ENCODE measurements at regions not wholly inside any gene's neighbourhood (a gene's known extent, or its start where the extent isn't known, plus 50 kb on each side); places are given as distances from the start of the nearest gene placed in this dataset.
A peak's percentile ranks its signal among the peaks of the same experiment; 100 is the strongest.
"Not testable (repeated sequence)": the region's sequence is repeated elsewhere in the genome, so short reads cannot be mapped to it uniquely, and the experiment has no call there.

GRCh38 chr3:11717301-11717700 lies 73.6 kb upstream of the VGLL4 start:
- Histone ChIP-seq H3K27me3 (replicated peaks) (no peaks in the 10 kb centered on the region), H3K4me3 (ENCODE audit: low read depth, low read length) (no peak overlapping the region), H3K27ac (peak overlapping the region; percentile 50), H3K36me3 (replicated peaks) (no peaks in the 10 kb centered on the region)
- TF ChIP-seq CTCF (IDR thresholded peaks at IDR 0.05; ENCODE audit: low read depth, low read length, missing control alignments), result no peak
- in situ Hi-C loops (cut with HindIII; ENCODE audit: low pct_ligation_motif_present, low sequenced_read_pairs), result no loop called here
- DNase-seq, result peak; percentile 11

- TF ChIP-seq CTCF (IDR thresholded peaks at IDR 0.05; ENCODE audit: low read depth, low read length, missing control alignments), result no peak
- in situ Hi-C loops (cut with HindIII; ENCODE audit: low pct_ligation_motif_present, low sequenced_read_pairs), result no loop called here
- no peaks in the 10 kb centered on the region for H3K36me3 ChIP-seq (replicated peaks)
- no peaks in the 10 kb centered on the region for H3K27me3 ChIP-seq (replicated peaks)
- peak overlapping the region; percentile 50 for H3K27ac ChIP-seq
- no peak for DNase-seq
- no peak overlapping the region for H3K4me3 ChIP-seq (ENCODE audit: low read depth, low read length)
These were observed 73.0 kb upstream of the VGLL4 start for GRCh38 chr3:11716573-11717290.

- in situ Hi-C loops (cut with HindIII; ENCODE audit: low pct_ligation_motif_present, low sequenced_read_pairs), result no loop called here
- H3K4me3 ChIP-seq (ENCODE audit: low read depth, low read length), result no peak overlapping the region
- TF ChIP-seq CTCF (IDR thresholded peaks at IDR 0.05; ENCODE audit: low read depth, low read length, missing control alignments), result no peak
- no peak overlapping the region for H3K27ac ChIP-seq
- no peak for DNase-seq
- no peaks in the 10 kb centered on the region for H3K27me3 ChIP-seq (replicated peaks)
- H3K36me3 ChIP-seq (replicated peaks), result no peaks in the 10 kb centered on the region
These were observed 69.5 kb upstream of the VGLL4 start for GRCh38 chr3:11713171-11713570.

- no peak for TF ChIP-seq CTCF (IDR thresholded peaks at IDR 0.05; ENCODE audit: low read depth, low read length, missing control alignments)
- Histone ChIP-seq H3K36me3 (replicated peaks) (no peaks in the 10 kb centered on the region), H3K27me3 (replicated peaks) (no peaks in the 10 kb centered on the region), H3K4me3 (ENCODE audit: low read depth, low read length) (no peak overlapping the region), H3K27ac (no peak overlapping the region)
- DNase-seq, result no peak
- in situ Hi-C loops (cut with HindIII; ENCODE audit: low pct_ligation_motif_present, low sequenced_read_pairs), result no loop called here
These were observed 68.9 kb upstream of the VGLL4 start for GRCh38 chr3:11712646-11713045.

GRCh38 chr3:11711876-11712275 lies 68.2 kb upstream of the VGLL4 start:
- Histone ChIP-seq H3K27ac (no peak overlapping the region), H3K27me3 (replicated peaks) (no peaks in the 10 kb centered on the region), H3K36me3 (replicated peaks) (no peaks in the 10 kb centered on the region), H3K4me3 (ENCODE audit: low read depth, low read length) (no peak overlapping the region)
- in situ Hi-C loops (cut with HindIII; ENCODE audit: low pct_ligation_motif_present, low sequenced_read_pairs), result no loop called here
- no peak for DNase-seq
- no peak for TF ChIP-seq CTCF (IDR thresholded peaks at IDR 0.05; ENCODE audit: low read depth, low read length, missing control alignments)

- H3K4me3 ChIP-seq (ENCODE audit: low read depth, low read length), result no peak overlapping the region
These were observed 66.1 kb upstream of the VGLL4 start for GRCh38 chr3:11709782-11710181.

GRCh38 chr3:11707084-11707483 lies 63.4 kb upstream of the VGLL4 start:
- H3K27ac ChIP-seq; H3K36me3 ChIP-seq (replicated peaks); H3K4me3 ChIP-seq (ENCODE audit: low read depth, low read length); in situ Hi-C loops (cut with HindIII; ENCODE audit: low pct_ligation_motif_present, low sequenced_read_pairs); H3K27me3 ChIP-seq (replicated peaks); DNase-seq: not testable (repeated sequence)

More at GRCh38 chr3:11709782-11710181, 66.1 kb upstream of the VGLL4 start:
- no peaks in the 10 kb centered on the region for H3K36me3 ChIP-seq (replicated peaks)
- in situ Hi-C loops (cut with HindIII; ENCODE audit: low pct_ligation_motif_present, low sequenced_read_pairs), result no loop called here
- no peak for TF ChIP-seq CTCF (IDR thresholded peaks at IDR 0.05; ENCODE audit: low read depth, low read length, missing control alignments)
- DNase-seq, result no peak
- H3K27ac ChIP-seq, result no peak overlapping the region
- H3K27me3 ChIP-seq (replicated peaks), result no peaks in the 10 kb centered on the region

Measured in brain microvascular endothelial cell (primary cell).